Uterus (tissue), 3 donors: ENCODE measurements at regions not wholly inside any gene's neighbourhood (a gene's known extent, or its start where the extent isn't known, plus 50 kb on each side); places are given as distances from the start of the nearest gene placed in this dataset.
"Not testable (repeated sequence)": the region's sequence is repeated elsewhere in the genome, so short reads cannot be mapped to it uniquely, and the experiment has no call there.

Experiments used
- DNase-seq, 2 donors: peaks; one replicate each; pipeline ENCODE4 v3.0.0-alpha.2; 2019 to 2020
- H3K27ac ChIP-seq, 2 donors: fragments of 200-600 bp; sonication (generic); 1 replicate in 1 of 2; 2 replicates in 1 of 2; pipeline ENCODE4 v1.5.1; 2016 to 2018
- H3K27me3 ChIP-seq, 2 donors: fragments of 200-600 bp; sonication (generic); one replicate each; pipeline ENCODE4 v1.5.1; 2018 to 2019; ENCODE audit warnings: control low read depth in 1 of 2
- H3K36me3 ChIP-seq, 2 donors: fragments of 200-600 bp; sonication (generic); one replicate each; pipeline ENCODE4 v1.5.1; 2019; ENCODE audit warnings: control low read depth in 1 of 2
- H3K4me1 ChIP-seq, 2 donors: fragments of 200-600 bp; sonication (generic); one replicate each; pipeline ENCODE4 v1.5.1; 2018 to 2019; ENCODE audit warnings: control low read depth in 1 of 2
- H3K4me3 ChIP-seq, 2 donors: fragments of 200-600 bp; sonication (generic); 1 replicate in 1 of 2; 2 replicates in 1 of 2; pipeline ENCODE4 v1.5.1; 2018 to 2019; ENCODE audit warnings: mild to moderate bottlenecking in 1 of 2
- H3K9me3 ChIP-seq, 2 donors: fragments of 200-600 bp; sonication (generic); one replicate each; pipeline ENCODE4 v1.5.1; 2019; ENCODE audit warnings: control low read depth in 1 of 2
- CTCF ChIP-seq, 4 experiments: fragments of 200-600 bp in 2 of 4; fragments of 450-650 bp in 2 of 4; sonication (generic) in 2 of 4; IDR thresholded peaks; one replicate each; pipeline ENCODE4 v1.5.1; 2016 to 2019; ENCODE audit warnings: antibody characterized with exemption in 4 of 4, mild to moderate bottlenecking in 2 of 4, moderate library complexity in 1 of 4
- POLR2A ChIP-seq, 2 donors: fragments of 450-650 bp; IDR thresholded peaks; one replicate each; pipeline ENCODE4 v1.6.1; 2016; ENCODE audit warnings: antibody characterized with exemption in 2 of 2, mild to moderate bottlenecking in 1 of 2, moderate library complexity in 1 of 2
- intact Hi-C: fragments of 100-400 bp; cut with DNase I; formaldehyde crosslinking; loops from one replicate; pipeline ENCODE4 v1.15.1; 2023; ENCODE audit warnings: low total_unique reads
- donor health status: DM: yes; HTN: yes; CAD: no.

GRCh38 chr2:83368916-83369315 lies 1090.2 kb downstream of the SUCLG1 start:
- intact Hi-C loops, result no loop called here
- no peaks in the 10 kb centered on the region for H3K9me3 ChIP-seq
- TF ChIP-seq CTCF (IDR thresholded peaks at IDR 0.05), result no peak
- TF ChIP-seq POLR2A (IDR thresholded peaks at IDR 0.05), result no peak
- H3K4me1 ChIP-seq, result no peaks in the 10 kb centered on the region
- H3K36me3 ChIP-seq, result no peaks in the 10 kb centered on the region
- no peak overlapping the region for H3K27ac ChIP-seq
- no peak for DNase-seq
- no peak overlapping the region for H3K4me3 ChIP-seq
- H3K27me3 ChIP-seq, result no peaks in the 10 kb centered on the region

- H3K27ac ChIP-seq, result no peak overlapping the region
- intact Hi-C loops, result no loop called here
- no peaks in the 10 kb centered on the region for H3K9me3 ChIP-seq
- H3K4me3 ChIP-seq, result no peak overlapping the region
- H3K4me1 ChIP-seq, result no peaks in the 10 kb centered on the region
- DNase-seq, result no peak
- H3K27me3 ChIP-seq, result no peaks in the 10 kb centered on the region
- no peaks in the 10 kb centered on the region for H3K36me3 ChIP-seq
- TF ChIP-seq POLR2A (IDR thresholded peaks at IDR 0.05), result no peak
- TF ChIP-seq CTCF (IDR thresholded peaks at IDR 0.05), result no peak
Measured at GRCh38 chr2:83368461-83368860, 1090.6 kb downstream of the SUCLG1 start.

GRCh38 chr2:83365476-83365875 lies 1093.6 kb downstream of the SUCLG1 start:
- Histone ChIP-seq H3K27ac (no peak overlapping the region), H3K36me3 (no peaks in the 10 kb centered on the region), H3K9me3 (no peaks in the 10 kb centered on the region), H3K27me3 (no peaks in the 10 kb centered on the region), H3K4me3 (no peak overlapping the region), H3K4me1 (no peaks in the 10 kb centered on the region)
- no peak for DNase-seq
- intact Hi-C loops, result no loop called here
- TF ChIP-seq CTCF (IDR thresholded peaks at IDR 0.05) (no peak), POLR2A (IDR thresholded peaks at IDR 0.05) (no peak)

GRCh38 chr2:83364264-83364663 lies 1094.8 kb downstream of the SUCLG1 start:
- no peaks in the 10 kb centered on the region for H3K36me3 ChIP-seq
- H3K4me3 ChIP-seq, result no peak overlapping the region

GRCh38 chr2:83363138-83363537 lies 1095.9 kb downstream of the SUCLG1 start:
- DNase-seq, H3K4me1 ChIP-seq, intact Hi-C loops: not testable (repeated sequence)

More at GRCh38 chr2:83364264-83364663, 1094.8 kb downstream of the SUCLG1 start:
- DNase-seq, result no peak
- Histone ChIP-seq H3K27me3 (no peaks in the 10 kb centered on the region), H3K4me1 (no peaks in the 10 kb centered on the region), H3K27ac (no peak overlapping the region), H3K9me3 (no peaks in the 10 kb centered on the region)
- intact Hi-C loops, result no loop called here
- TF ChIP-seq CTCF (IDR thresholded peaks at IDR 0.05) (no peak), POLR2A (IDR thresholded peaks at IDR 0.05) (no peak)

GRCh38 chr2:83359336-83359735 lies 1099.7 kb downstream of the SUCLG1 start:
- H3K36me3 ChIP-seq, result no peaks in the 10 kb centered on the region
- intact Hi-C loops, result no loop called here
- no peaks in the 10 kb centered on the region for H3K27me3 ChIP-seq
- H3K27ac ChIP-seq, result no peak overlapping the region
- H3K4me1 ChIP-seq, result no peaks in the 10 kb centered on the region
- H3K4me3 ChIP-seq, result no peak overlapping the region
- no peak for DNase-seq
- TF ChIP-seq POLR2A (IDR thresholded peaks at IDR 0.05), result no peak
- TF ChIP-seq CTCF (IDR thresholded peaks at IDR 0.05), result no peak
- H3K9me3 ChIP-seq, result no peaks in the 10 kb centered on the region

More at GRCh38 chr2:83363138-83363537, 1095.9 kb downstream of the SUCLG1 start:
- not testable (repeated sequence) for H3K9me3 ChIP-seq, H3K27ac ChIP-seq, H3K36me3 ChIP-seq, H3K4me3 ChIP-seq, H3K27me3 ChIP-seq
